GM23338 (cell line): ENCODE measurements at regions not wholly inside any gene's neighbourhood (a gene's known extent, or its start where the extent isn't known, plus 50 kb on each side); places are given as distances from the start of the nearest gene placed in this dataset.

Source experiments
- CTCF ChIP-seq, 2 experiments: fragments of 200-600 bp in 1 of 2; sonication (generic) in 1 of 2; conservative IDR thresholded peaks; 2 replicates each; pipeline versions ENCODE4 v1.5.1 to v1.6.1; 2016 to 2017; ENCODE audit warnings: antibody characterized with exemption in 2 of 2, low read depth in 2 of 2, mild to moderate bottlenecking in 2 of 2, moderate library complexity in 1 of 2
- EZH2 ChIP-seq: fragments of 200-600 bp; sonication (generic); IDR thresholded peaks from one replicate; pipeline ENCODE4 v1.8.0; 2017; ENCODE audit warnings: antibody characterized with exemption, mild to moderate bottlenecking, low read depth; ENCODE audit not compliant: unreplicated experiment
- EZH2phosphoT487 ChIP-seq: fragments of 200-600 bp; sonication (generic); IDR thresholded peaks from one replicate; pipeline ENCODE4 v1.8.1; 2018; ENCODE audit warnings: antibody characterized with exemption; ENCODE audit not compliant: unreplicated experiment
- POLR2AphosphoS5 ChIP-seq: IDR thresholded peaks from 2 replicates; pipeline ENCODE4 v1.6.1; 2016; ENCODE audit warnings: antibody characterized with exemption, low read depth
- ZNF462 ChIP-seq: fragments of 250-450 bp; sonication (Bioruptor Pico); IDR thresholded peaks from 2 replicates; pipeline ENCODE4 v1.5.0; 2020; ENCODE audit warnings: mild to moderate bottlenecking, moderate library complexity

GRCh38 chr18:24825397-24825796, 365.0 kb downstream of the HRH4 start:
- TF ChIP-seq CTCF (conservative IDR thresholded peaks at IDR 0.05; ENCODE audit: low read depth in 2 of 2) (no peak), EZH2 (no peak), EZH2phosphoT487 (no peak), POLR2AphosphoS5 (no peak), ZNF462 (CRISPR knock-in tag) (no peak)
